OCI-M1 (cell line): ENCODE measurements at regions not wholly inside any gene's neighbourhood (a gene's known extent, or its start where the extent isn't known, plus 50 kb on each side); places are given as distances from the start of the nearest gene placed in this dataset.

ENCODE experiments used
- DNase-seq: peaks from one replicate; lab custom pipeline; 2025; lab: John Stamatoyannopoulos, UW

DNA sequence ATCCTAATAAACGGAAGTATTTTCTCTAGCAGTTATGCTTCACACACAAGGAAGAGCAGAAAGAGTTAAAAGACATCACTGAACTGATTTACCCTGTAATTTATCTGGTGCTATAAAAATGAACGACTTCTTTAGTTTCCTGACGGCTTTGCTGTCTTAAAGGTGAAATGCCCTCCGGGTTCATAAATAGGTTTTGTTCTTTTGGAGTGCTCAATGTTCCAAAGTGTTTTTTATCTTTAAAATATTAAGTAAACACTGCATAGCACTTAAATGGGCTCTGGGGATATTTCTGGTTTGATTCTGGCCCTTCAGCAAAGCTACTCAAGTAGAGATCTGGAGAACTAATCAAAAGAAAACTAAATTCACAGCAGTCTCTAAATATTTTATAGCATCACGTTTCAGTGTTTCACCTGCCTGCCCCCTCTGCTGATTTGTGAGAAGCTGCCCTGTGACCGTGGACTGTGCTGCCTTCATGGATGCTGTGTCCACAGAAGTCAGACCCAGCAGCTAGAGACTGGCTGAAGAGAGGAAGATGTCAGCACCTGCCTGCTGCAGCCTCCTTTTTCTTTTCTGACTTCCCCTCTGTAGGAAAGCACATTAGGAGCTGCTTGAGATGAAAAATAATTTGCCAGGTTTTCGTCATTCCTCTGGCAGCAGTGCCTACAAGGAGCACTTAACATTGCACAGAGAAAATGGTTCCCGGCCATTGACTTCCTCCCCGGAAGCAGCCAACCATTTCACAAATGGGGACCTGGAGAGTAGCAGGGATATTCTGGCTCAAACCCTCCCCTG lies 205.1 kb upstream of the FSCB start:
- no peak for DNase-seq

- peak; percentile 37 for DNase-seq
Measured at GRCh38 chr14:44701563-44702263, 194.6 kb upstream of the FSCB start.

GRCh38 chr14:44700694-44701093 lies 193.6 kb upstream of the FSCB start:
- DNase-seq: no peak

DNA sequence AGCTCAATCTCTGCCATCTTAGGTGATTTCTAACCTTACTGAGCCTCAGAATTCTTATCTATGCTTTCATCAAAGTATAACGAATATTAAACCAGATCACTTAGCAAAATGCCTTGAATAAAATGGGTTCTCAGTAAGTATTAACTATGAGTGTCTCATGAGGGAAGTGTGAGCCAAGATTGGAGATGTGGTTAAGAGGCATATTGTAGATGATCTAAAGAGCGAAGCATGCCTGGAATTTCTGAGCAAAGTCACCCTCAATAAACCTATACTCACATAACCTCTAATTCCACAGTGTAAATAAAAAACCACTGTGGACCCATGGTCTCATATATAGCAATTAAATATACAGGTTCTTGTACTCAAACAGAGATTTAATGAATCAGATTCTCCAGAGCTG lies 193.1 kb upstream of the FSCB start:
- no peak for DNase-seq

DNA sequence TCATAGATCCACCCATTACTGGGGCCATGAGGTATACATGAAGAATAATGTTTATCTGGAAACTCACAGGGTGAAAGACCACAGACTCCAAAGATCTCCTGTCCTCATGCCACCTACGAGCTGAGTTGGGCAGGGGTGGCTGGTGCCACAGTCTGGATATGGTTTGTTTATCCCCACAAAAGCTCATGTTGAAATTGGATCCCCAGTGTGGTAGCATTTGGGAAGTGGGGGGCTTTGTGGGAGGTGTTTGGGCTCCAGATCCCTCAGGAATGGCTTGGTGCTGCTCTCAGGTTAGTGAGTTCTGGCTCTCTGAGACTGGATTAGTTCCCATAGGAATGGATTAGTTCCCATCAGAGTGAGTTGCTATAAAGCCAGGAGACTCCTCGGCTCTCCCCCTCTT lies 192.3 kb upstream of the FSCB start:
- no peak for DNase-seq

GRCh38 chr14:44669496-44669895 lies 162.4 kb upstream of the FSCB start:
- peak; percentile 64 for DNase-seq

- peak; percentile 83 for DNase-seq
Measured at GRCh38 chr14:44663136-44663535, 156.1 kb upstream of the FSCB start.

DNA sequence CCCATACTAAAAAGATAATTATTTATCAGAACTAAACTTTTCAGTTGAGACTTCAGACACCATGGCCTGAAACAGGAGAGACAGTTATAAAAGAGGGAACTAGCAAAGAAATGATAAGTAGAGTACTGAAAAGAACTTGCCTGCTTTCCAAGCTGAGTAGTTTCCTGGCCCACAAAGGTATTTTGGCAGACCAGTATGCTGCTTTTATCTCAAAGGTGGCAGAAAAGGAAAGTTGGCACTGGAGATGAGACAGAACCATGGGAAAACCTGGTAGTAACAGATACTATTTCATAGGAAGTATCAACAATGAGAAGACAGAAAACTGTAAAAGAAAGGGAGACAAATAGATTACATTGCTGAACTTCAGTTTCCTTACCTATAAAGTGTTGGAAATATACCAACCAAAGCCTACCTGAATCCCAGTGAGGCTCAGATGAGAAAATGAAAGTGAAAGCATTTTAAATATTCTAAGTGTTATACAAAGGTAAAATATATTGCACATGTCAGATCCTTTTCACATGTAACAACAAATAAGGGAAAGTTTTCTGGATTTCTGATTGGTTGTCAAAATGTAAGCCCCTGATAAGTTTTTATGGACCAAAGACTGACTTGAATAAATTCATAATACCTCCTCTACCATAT lies 155.3 kb upstream of the FSCB start:
- DNase-seq: peak; percentile 67

DNA sequence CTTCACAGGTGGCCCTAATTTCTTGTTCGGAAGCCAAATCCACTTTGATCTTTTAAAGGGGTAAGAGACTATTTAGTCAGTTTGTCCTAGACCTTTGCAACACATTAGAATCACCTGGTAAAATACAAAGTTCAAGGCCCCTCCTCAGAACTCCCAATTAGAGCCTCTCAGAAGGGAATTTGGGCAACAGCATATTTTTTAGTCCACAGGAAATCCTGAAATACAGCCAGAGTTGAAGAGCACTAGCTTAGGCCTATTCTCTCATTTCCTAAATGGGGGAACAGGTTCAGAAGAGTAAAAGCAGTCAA lies 151.3 kb upstream of the FSCB start:
- DNase-seq: no peak

- DNase-seq: peak; percentile 78
Measured at GRCh38 chr14:44657696-44658388, 150.8 kb upstream of the FSCB start.

DNA sequence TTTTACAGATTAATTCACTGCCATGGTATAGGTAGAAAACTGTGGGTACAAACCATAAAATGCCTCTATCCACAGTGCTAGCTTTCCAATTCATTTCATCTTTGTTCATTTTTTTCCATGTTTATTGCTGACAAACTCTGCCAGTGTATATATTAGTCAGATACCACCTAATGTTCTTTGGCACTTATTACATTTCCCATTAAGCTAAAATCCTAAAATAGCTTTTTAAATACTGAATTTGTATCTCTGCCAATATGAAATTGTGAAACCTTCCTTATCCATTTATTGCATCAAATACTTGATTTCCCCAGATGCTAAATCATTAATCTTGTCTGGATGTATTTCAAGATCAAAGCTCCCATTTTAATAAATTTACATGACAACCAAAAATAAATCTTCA lies 150.1 kb upstream of the FSCB start:
- no peak for DNase-seq

DNA sequence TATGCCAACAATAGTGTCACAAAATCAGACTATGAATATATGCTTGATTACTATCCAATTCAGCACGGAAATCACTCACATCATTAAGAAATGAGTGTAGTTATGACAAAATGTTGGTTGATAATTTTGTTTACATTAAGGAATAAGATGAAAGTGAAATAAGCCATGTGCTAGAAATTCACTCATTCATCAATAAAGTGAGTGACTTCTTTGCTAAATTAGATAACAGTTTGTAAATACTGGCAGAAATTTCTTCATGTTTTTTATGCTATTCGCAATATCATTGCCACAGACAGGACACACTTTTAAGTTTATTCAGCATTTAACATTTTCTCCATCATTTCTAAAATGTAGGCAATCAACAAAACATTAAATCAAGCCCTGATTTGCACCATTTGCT lies 147.5 kb upstream of the FSCB start:
- no peak for DNase-seq

DNA sequence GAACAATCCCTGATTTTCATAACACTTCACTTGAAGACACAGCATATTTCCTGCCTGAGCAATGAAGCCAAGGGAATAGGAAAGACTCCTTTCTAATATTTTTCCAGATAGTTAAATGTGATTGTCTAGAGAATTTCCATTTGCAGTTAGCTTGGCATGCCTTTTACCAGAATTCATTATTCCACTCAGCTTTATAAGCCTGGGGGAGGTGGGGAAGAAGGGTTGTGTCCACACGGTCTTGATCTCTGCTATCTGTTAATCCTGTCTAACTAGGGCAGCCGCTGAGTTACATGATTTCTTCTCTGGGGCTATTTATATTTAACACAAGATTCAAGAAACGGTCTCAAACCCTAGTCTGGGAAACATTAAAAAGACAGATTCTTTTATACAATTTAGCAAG lies 146.6 kb upstream of the FSCB start:
- DNase-seq: no peak

- no peak for DNase-seq
Measured at GRCh38 chr14:44652640-44653039, 145.6 kb upstream of the FSCB start.

DNA sequence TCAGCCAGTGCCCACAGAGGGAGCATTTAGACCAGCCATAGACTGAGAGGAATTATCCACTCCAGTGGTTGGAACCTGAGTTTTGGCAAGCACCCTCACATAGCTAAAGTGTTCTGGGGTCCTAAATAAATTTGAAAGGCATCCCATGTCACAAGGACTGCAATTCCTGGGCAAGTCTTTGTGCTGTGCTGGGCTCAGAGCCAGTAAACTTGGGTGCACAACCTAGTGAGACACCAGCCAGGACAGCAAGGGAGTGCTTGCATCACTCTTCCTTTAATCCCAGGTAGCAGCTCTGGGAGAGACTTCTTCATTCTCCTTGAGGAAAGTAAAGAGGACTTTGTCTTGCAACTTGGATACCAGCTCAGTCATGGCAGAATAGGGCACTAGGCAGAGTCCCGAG lies 142.0 kb upstream of the FSCB start:
- DNase-seq: no peak

GRCh38 chr14:44640416-44640815 lies 133.3 kb upstream of the FSCB start:
- DNase-seq: no peak

- no peak for DNase-seq
Measured at GRCh38 chr14:44639781-44640385, 132.8 kb upstream of the FSCB start.

DNA sequence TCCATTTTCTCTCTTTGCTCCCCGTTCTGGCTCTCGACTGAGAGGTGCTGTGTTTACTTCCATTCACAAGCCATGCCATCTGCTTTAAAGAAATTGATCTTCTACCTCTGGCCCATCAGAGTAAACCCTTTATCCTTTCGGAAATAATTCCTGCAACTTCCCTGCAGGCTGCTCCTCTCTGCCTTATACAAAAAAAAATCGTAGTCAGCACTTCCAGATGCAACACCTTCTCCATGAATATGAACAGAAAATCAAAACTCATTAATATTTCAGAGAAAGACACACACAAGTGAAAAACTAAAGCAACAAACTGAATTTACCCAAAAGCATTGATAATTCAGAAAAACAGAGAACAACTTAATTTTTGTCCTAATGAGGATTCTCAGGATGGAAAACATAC lies 127.6 kb upstream of the FSCB start:
- DNase-seq: no peak

DNA sequence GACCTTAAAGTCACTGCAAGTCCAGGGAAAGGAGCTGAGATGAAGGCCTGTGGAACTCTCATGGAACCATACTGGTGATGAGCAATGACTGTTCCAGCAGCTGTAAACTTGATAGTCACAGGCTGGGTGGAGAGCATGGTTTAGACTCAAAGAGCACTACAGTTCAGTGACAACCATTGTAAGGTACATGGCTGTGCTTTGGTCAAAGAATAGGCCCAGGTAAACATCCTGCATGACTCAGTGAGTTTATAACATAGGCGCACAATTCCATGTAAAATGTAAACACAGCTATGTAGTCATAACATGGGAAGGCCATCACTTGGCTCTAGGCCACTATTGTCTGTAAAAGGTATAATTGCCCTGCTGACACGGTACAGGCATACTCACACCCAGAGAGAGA lies 119.3 kb upstream of the FSCB start:
- DNase-seq: no peak

DNA sequence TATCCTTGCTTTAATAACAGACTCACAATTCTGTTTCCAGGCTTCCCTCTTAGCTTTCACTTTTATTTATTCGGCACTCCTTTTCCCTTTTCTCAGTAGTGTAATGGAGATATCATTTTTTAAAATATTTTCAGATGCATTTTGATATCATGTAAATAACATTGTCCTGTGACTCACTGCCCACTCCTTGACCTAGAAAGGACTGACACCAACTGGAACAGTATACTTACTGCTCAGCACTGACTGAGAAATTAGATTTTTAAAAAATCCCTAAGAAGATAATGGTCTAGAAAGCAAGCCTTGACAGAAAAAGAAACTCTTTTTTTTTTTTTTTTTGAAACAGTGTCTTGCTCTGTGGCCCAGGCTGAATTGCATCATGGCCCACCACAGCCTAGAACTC lies 118.0 kb upstream of the FSCB start:
- DNase-seq: no peak

- no peak for DNase-seq
Measured at GRCh38 chr14:44620121-44621019, 113.3 kb upstream of the FSCB start.
